HepG2 (cell line): ENCODE measurements at regions not wholly inside any gene's neighbourhood (a gene's known extent, or its start where the extent isn't known, plus 50 kb on each side); places are given as distances from the start of the nearest gene placed in this dataset.
A peak's percentile ranks its signal among the peaks of the same experiment; 100 is the strongest.

Experiments used
- ARHGAP35 ChIP-seq: sonication (generic); formaldehyde crosslinking; IDR thresholded peaks from 2 replicates; pipeline ENCODE4 v1.9.0; 2022; ENCODE audit warnings: mild to moderate bottlenecking, inconsistent platforms, moderate library complexity, missing genetic modification reagents, borderline replicate concordance
- ARNT ChIP-seq: fragments of 450-650 bp; IDR thresholded peaks from 2 replicates; pipeline ENCODE4 v1.6.1; 2017
- CBX1 ChIP-seq: IDR thresholded peaks from one replicate; pipeline ENCODE4 v1.6.1; 2016; ENCODE audit warnings: antibody characterized with exemption, low read depth
- EHMT2 ChIP-seq: fragments of 200-600 bp; sonication (generic); IDR thresholded peaks from 2 replicates; pipeline ENCODE4 v1.7.0; 2017; ENCODE audit warnings: antibody characterized with exemption, low read depth, low read length, borderline replicate concordance
- FOXA1 ChIP-seq, 2 experiments: fragments of 450-650 bp in 1 of 2; sonication (generic) in 1 of 2; formaldehyde crosslinking in 1 of 2; IDR thresholded peaks; 2 replicates each; pipeline versions ENCODE4 v1.4.0 to v1.6.1; 2016 to 2020; ENCODE audit warnings: missing genetic modification reagents in 1 of 2
- FOXP1 ChIP-seq, 2 experiments: fragments of 450-650 bp in 1 of 2; IDR thresholded peaks; 2 replicates each; pipeline ENCODE4 v1.6.1; 2017 to 2018; ENCODE audit warnings: antibody characterized with exemption in 1 of 2
- PRPF4 ChIP-seq: fragments of 200-400 bp; formaldehyde crosslinking; IDR thresholded peaks from 2 replicates; pipeline ENCODE4 v1.6.1; 2016; ENCODE audit warnings: low read length, low read depth; ENCODE audit not compliant: poor library complexity, severe bottlenecking
- ZNF205 ChIP-seq: IDR thresholded peaks from 2 replicates; pipeline ENCODE4 v1.6.1; 2018; ENCODE audit warnings: missing biosample characterization, missing genetic modification reagents
- TF ChIP-seq, protein P1 (sequence below): sonication (generic); formaldehyde crosslinking; IDR thresholded peaks from one replicate; pipeline ENCODE4 v1.5.1; 2020; ENCODE audit warnings: mild to moderate bottlenecking, missing genetic modification reagents; ENCODE audit errors: not compliant biosample characterization
- TF ChIP-seq, protein P2 (sequence below): sonication (generic); formaldehyde crosslinking; IDR thresholded peaks from 2 replicates; pipeline ENCODE4 v1.8.1; 2023; ENCODE audit warnings: mild to moderate bottlenecking, missing genetic modification reagents, borderline replicate concordance
- TF ChIP-seq, protein P3 (sequence below): sonication (generic); formaldehyde crosslinking; IDR thresholded peaks from 2 replicates; pipeline ENCODE4 v1.4.0; 2020; ENCODE audit warnings: missing genetic modification reagents, borderline replicate concordance

DNA sequence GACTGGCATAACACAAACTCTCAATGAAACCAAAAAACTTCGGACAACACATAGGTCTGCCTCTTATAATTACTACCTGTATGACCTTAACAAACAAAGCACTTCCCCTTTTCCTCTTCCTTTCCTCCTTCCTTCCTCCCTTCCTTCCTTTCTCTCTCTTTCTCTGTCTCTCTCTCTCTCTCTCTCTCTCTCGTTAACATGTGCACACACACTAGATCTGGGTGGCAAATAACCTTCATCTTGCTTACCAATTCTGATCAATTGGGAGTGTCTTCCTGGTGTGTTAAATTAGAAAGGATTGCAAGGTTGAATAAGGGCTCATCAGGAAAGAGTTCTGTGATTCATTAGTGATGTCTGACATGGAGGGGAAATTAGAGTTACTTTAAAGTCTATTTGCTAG lies 307.8 kb upstream of the PRKD1 start (continued):
- TF ChIP-seq ARHGAP35 (CRISPR knock-in tag) (no peak), ARNT (peak; percentile 53; the same call in 1 of the 2 replicates), FOXA1 (IDR thresholded peaks at IDR 0.05) (peak; percentile 39; the same call in 1 of the 2 replicates), FOXA1 (CRISPR knock-in tag; IDR thresholded peaks at IDR 0.05) (no peak), ZNF205 (CRISPR knock-in tag) (no peak), PRPF4 (no peak), EHMT2 (no peak), CBX1 (no peak), FOXP1 (IDR thresholded peaks at IDR 0.05) (peak; percentile 56; the same call in 1 of the 2 replicates), FOXP1 (CRISPR knock-in tag; IDR thresholded peaks at IDR 0.05) (no peak)
- TF ChIP-seq, protein P1, sequence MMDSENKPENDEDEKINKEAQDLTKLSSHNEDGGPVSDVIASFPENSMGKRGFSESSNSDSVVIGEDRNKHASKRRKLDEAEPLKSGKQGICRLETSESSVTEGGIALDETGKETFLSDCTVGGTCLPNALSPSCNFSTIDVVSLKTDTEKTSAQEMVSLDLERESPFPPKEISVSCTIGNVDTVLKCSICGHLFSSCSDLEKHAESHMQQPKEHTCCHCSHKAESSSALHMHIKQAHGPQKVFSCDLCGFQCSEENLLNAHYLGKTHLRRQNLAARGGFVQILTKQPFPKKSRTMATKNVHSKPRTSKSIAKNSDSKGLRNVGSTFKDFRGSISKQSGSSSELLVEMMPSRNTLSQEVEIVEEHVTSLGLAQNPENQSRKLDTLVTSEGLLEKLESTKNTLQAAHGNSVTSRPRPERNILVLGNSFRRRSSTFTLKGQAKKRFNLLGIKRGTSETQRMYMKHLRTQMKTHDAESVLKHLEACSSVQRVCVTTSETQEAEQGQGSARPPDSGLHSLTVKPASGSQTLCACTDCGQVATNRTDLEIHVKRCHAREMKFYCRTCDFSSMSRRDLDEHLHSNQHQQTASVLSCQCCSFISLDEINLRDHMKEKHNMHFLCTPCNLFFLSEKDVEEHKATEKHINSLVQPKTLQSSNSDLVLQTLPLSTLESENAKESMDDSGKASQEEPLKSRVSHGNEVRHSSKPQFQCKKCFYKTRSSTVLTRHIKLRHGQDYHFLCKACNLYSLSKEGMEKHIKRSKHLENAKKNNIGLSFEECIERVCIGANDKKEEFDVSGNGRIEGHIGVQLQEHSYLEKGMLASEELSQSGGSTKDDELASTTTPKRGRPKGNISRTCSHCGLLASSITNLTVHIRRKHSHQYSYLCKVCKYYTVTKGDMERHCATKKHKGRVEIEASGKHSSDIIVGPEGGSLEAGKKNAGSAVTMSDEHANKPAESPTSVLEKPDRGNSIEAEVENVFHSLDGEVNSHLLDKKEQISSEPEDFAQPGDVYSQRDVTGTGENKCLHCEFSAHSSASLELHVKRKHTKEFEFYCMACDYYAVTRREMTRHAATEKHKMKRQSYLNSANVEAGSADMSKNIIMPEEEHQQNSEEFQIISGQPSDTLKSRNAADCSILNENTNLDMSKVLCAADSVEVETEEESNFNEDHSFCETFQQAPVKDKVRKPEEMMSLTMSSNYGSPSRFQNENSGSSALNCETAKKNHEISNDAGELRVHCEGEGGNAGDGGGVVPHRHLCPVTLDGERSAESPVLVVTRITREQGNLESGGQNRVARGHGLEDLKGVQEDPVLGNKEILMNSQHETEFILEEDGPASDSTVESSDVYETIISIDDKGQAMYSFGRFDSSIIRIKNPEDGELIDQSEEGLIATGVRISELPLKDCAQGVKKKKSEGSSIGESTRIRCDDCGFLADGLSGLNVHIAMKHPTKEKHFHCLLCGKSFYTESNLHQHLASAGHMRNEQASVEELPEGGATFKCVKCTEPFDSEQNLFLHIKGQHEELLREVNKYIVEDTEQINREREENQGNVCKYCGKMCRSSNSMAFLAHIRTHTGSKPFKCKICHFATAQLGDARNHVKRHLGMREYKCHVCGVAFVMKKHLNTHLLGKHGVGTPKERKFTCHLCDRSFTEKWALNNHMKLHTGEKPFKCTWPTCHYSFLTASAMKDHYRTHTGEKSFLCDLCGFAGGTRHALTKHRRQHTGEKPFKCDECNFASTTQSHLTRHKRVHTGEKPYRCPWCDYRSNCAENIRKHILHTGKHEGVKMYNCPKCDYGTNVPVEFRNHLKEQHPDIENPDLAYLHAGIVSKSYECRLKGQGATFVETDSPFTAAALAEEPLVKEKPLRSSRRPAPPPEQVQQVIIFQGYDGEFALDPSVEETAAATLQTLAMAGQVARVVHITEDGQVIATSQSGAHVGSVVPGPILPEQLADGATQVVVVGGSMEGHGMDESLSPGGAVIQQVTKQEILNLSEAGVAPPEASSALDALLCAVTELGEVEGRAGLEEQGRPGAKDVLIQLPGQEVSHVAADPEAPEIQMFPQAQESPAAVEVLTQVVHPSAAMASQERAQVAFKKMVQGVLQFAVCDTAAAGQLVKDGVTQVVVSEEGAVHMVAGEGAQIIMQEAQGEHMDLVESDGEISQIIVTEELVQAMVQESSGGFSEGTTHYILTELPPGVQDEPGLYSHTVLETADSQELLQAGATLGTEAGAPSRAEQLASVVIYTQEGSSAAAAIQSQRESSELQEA = no peak
- TF ChIP-seq, protein P2, sequence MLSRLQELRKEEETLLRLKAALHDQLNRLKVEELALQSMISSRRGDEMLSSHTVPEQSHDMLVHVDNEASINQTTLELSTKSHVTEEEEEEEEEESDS (CRISPR knock-in tag) = no peak
- TF ChIP-seq, protein P3, sequence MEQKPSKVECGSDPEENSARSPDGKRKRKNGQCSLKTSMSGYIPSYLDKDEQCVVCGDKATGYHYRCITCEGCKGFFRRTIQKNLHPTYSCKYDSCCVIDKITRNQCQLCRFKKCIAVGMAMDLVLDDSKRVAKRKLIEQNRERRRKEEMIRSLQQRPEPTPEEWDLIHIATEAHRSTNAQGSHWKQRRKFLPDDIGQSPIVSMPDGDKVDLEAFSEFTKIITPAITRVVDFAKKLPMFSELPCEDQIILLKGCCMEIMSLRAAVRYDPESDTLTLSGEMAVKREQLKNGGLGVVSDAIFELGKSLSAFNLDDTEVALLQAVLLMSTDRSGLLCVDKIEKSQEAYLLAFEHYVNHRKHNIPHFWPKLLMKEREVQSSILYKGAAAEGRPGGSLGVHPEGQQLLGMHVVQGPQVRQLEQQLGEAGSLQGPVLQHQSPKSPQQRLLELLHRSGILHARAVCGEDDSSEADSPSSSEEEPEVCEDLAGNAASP = no peak
- TF ChIP-seq, all 625 proteins: peak for 12
